Endothelial cell of umbilical vein (primary cell): ENCODE measurements at regions not wholly inside any gene's neighbourhood (a gene's known extent, or its start where the extent isn't known, plus 50 kb on each side); places are given as distances from the start of the nearest gene placed in this dataset.

Source experiments
- EZH2 ChIP-seq: IDR thresholded peaks from 2 replicates; pipeline ENCODE4 v1.6.1; 2012; ENCODE audit warnings: borderline replicate concordance, low read depth, mild to moderate bottlenecking, moderate library complexity, low read length, inconsistent platforms; ENCODE audit not compliant: severe bottlenecking
- FOS ChIP-seq: IDR thresholded peaks from 2 replicates; pipeline ENCODE4 v1.6.1; 2011; ENCODE audit warnings: mild to moderate bottlenecking, low read length, moderate library complexity, borderline replicate concordance; ENCODE audit not compliant: insufficient read depth
- GATA2 ChIP-seq: IDR thresholded peaks from 2 replicates; pipeline ENCODE4 v1.7.0; 2011; ENCODE audit warnings: low read depth, mild to moderate bottlenecking, moderate library complexity, mixed read lengths, low read length; ENCODE audit not compliant: insufficient read length, insufficient read depth
- JUN ChIP-seq: IDR thresholded peaks from 2 replicates; pipeline ENCODE4 v1.6.1; 2011; ENCODE audit warnings: borderline replicate concordance, low read depth; ENCODE audit not compliant: insufficient read length, insufficient read depth
- MYC ChIP-seq: IDR thresholded peaks from one replicate; pipeline ENCODE4 v1.6.1; 2011; ENCODE audit warnings: mild to moderate bottlenecking, low read depth, low read length
- POLR2A ChIP-seq: IDR thresholded peaks from 2 replicates; pipeline ENCODE4 v1.6.1; 2012; ENCODE audit warnings: low read depth, mild to moderate bottlenecking, control low read depth, low read length
- POLR2AphosphoS5 ChIP-seq: IDR thresholded peaks from 2 replicates; pipeline ENCODE4 v1.6.1; 2012; ENCODE audit warnings: low read depth, mild to moderate bottlenecking, control low read depth, low read length, moderate library complexity; ENCODE audit not compliant: insufficient read depth
- TF ChIP-seq, protein P1 (sequence below), 2 donors: IDR thresholded peaks; 1 replicate in 1 of 2; 2 replicates in 1 of 2; pipeline ENCODE4 v1.5.1; 2011; ENCODE audit warnings: low read length in 2 of 2, mild to moderate bottlenecking in 2 of 2, moderate library complexity in 2 of 2, control low read depth in 1 of 2, inconsistent platforms in 1 of 2, low read depth in 1 of 2; ENCODE audit not compliant: insufficient read depth in 1 of 2; ENCODE audit errors: extremely low read depth in 1 of 2

DNA sequence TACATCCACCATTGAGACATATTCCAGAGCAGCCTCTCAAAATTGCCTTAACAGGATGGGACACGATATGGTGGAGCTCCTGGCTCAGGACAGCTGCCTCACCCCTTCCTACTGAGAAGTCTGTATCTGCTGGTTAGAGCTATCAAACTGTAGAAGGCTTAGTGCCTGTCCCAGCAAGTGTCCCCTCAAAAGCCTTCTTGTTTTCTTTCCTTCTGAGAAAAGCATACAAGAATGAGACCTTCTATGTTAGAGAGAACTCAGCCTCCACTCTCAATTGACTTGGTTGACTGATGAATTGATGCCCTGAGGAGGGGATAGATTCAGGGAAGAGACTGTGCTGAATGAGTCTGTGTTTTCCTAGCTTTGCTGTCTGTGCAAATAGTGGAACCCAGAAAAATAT is 2020.9 kb downstream of the TP53TG3F start:
- TF ChIP-seq FOS: no peak
- TF ChIP-seq POLR2AphosphoS5: no peak
- no peak for TF ChIP-seq EZH2
- TF ChIP-seq, protein P1, sequence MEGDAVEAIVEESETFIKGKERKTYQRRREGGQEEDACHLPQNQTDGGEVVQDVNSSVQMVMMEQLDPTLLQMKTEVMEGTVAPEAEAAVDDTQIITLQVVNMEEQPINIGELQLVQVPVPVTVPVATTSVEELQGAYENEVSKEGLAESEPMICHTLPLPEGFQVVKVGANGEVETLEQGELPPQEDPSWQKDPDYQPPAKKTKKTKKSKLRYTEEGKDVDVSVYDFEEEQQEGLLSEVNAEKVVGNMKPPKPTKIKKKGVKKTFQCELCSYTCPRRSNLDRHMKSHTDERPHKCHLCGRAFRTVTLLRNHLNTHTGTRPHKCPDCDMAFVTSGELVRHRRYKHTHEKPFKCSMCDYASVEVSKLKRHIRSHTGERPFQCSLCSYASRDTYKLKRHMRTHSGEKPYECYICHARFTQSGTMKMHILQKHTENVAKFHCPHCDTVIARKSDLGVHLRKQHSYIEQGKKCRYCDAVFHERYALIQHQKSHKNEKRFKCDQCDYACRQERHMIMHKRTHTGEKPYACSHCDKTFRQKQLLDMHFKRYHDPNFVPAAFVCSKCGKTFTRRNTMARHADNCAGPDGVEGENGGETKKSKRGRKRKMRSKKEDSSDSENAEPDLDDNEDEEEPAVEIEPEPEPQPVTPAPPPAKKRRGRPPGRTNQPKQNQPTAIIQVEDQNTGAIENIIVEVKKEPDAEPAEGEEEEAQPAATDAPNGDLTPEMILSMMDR (IDR thresholded peaks at IDR 0.05; ENCODE audit: extremely low read depth in 1 of 2, insufficient read depth in 1 of 2, low read depth in 1 of 2, low read length in 2 of 2): no peak
- no peak for TF ChIP-seq MYC
- TF ChIP-seq POLR2A: no peak
- no peak for TF ChIP-seq JUN
- no peak for TF ChIP-seq GATA2
